ENCODE measurements at regions not wholly inside any gene's neighbourhood (a gene's known extent, or its start where the extent isn't known, plus 50 kb on each side); places are given as distances from the start of the nearest gene placed in this dataset.

GRCh38 chr11:122308226-122308625 lies 192.2 kb upstream of the BLID start:
- TF ChIP-seq, protein P1, sequence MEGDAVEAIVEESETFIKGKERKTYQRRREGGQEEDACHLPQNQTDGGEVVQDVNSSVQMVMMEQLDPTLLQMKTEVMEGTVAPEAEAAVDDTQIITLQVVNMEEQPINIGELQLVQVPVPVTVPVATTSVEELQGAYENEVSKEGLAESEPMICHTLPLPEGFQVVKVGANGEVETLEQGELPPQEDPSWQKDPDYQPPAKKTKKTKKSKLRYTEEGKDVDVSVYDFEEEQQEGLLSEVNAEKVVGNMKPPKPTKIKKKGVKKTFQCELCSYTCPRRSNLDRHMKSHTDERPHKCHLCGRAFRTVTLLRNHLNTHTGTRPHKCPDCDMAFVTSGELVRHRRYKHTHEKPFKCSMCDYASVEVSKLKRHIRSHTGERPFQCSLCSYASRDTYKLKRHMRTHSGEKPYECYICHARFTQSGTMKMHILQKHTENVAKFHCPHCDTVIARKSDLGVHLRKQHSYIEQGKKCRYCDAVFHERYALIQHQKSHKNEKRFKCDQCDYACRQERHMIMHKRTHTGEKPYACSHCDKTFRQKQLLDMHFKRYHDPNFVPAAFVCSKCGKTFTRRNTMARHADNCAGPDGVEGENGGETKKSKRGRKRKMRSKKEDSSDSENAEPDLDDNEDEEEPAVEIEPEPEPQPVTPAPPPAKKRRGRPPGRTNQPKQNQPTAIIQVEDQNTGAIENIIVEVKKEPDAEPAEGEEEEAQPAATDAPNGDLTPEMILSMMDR (conservative IDR thresholded peaks at IDR 0.05): no peak
- TF ChIP-seq ZFX (IDR thresholded peaks at IDR 0.05): no peak

Data from C4-2B (cell line).